Osteoblast (primary cell): ENCODE measurements at regions not wholly inside any gene's neighbourhood (a gene's known extent, or its start where the extent isn't known, plus 50 kb on each side); places are given as distances from the start of the nearest gene placed in this dataset.

Source experiments
- DNase-seq: peaks from one replicate; pipeline ENCODE4 v3.0.0; 2011; ENCODE audit warnings: low spot score, mixed read lengths; ENCODE audit not compliant: insufficient read length; ENCODE audit errors: missing footprints
- H2AFZ ChIP-seq: 2 replicates; pipeline ENCODE4 v1.6.0; 2011; ENCODE audit warnings: mild to moderate bottlenecking, low read length
- H3K27ac ChIP-seq: 2 replicates; pipeline ENCODE4 v1.5.1; 2011; ENCODE audit warnings: mild to moderate bottlenecking, low read depth, low read length, moderate library complexity
- H3K27me3 ChIP-seq: 2 replicates; pipeline ENCODE4 v1.6.0; 2012; ENCODE audit warnings: mild to moderate bottlenecking, control low read depth, inconsistent platforms, low read length, moderate library complexity; ENCODE audit not compliant: insufficient read depth
- H3K36me3 ChIP-seq: 2 replicates; pipeline ENCODE4 v1.5.1; 2011; ENCODE audit warnings: mild to moderate bottlenecking, low read length, control low read depth, moderate library complexity; ENCODE audit not compliant: insufficient read depth
- H3K4me1 ChIP-seq: 2 replicates; pipeline ENCODE4 v1.5.1; 2011; ENCODE audit warnings: mild to moderate bottlenecking, low read length, control low read depth, moderate library complexity; ENCODE audit not compliant: insufficient read depth
- H3K4me2 ChIP-seq: 2 replicates; pipeline ENCODE4 v1.6.0; 2011; ENCODE audit warnings: mild to moderate bottlenecking, low read length; ENCODE audit not compliant: insufficient read depth
- H3K4me3 ChIP-seq: fragments of 200-600 bp; sonication (generic); 3 replicates; pipeline ENCODE4 v1.5.1; 2012; ENCODE audit warnings: mild to moderate bottlenecking, low read length, inconsistent platforms; ENCODE audit not compliant: insufficient read depth
- H3K79me2 ChIP-seq: 2 replicates; pipeline ENCODE4 v1.6.0; 2012; ENCODE audit warnings: mild to moderate bottlenecking, low read length, control low read depth, inconsistent platforms; ENCODE audit not compliant: insufficient read depth
- H3K9me3 ChIP-seq: 2 replicates; pipeline ENCODE4 v1.5.1; 2011; ENCODE audit warnings: low read depth, low read length, control low read depth
- H4K20me1 ChIP-seq: 2 replicates; pipeline ENCODE4 v1.6.0; 2012; ENCODE audit warnings: mild to moderate bottlenecking, low read length, control low read depth; ENCODE audit not compliant: insufficient read depth
- TF ChIP-seq, protein P1 (sequence below): IDR thresholded peaks from 2 replicates; pipeline ENCODE4 v1.5.1; 2011; ENCODE audit warnings: mild to moderate bottlenecking, low read depth, low read length, moderate library complexity; ENCODE audit errors: extremely low read depth

DNA sequence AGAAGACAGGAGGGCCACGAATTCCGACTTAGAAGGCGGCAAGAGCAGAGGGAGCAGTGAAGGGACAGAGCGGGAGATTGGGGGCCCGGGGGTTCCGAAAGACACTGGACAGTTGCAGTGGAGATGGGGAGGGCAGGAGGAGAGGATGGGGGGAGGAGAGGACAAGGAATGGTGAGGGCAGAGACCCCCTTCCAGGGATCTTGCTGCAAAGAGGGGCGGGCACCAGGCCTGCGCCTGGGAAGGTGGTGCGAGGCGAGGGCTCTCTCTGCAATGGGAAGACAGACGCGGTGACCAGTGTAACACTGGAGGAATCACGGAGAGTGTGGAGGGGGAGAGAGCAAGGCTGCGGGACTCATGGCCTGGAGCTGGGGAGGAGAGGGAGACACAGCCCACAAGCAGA lies 185.2 kb downstream of the RBFOX3 start:
- DNase-seq = no peak
- Histone ChIP-seq H3K4me2 (no peak overlapping the region), H2AFZ (no peak overlapping the region), H3K27me3 (no peaks in the 10 kb centered on the region), H3K36me3 (no peaks in the 10 kb centered on the region), H3K4me3 (no peak overlapping the region), H3K27ac (no peak overlapping the region), H4K20me1 (no peaks in the 10 kb centered on the region), H3K4me1 (no peaks in the 10 kb centered on the region), H3K79me2 (no peaks in the 10 kb centered on the region), H3K9me3 (no peaks in the 10 kb centered on the region)
- TF ChIP-seq, protein P1, sequence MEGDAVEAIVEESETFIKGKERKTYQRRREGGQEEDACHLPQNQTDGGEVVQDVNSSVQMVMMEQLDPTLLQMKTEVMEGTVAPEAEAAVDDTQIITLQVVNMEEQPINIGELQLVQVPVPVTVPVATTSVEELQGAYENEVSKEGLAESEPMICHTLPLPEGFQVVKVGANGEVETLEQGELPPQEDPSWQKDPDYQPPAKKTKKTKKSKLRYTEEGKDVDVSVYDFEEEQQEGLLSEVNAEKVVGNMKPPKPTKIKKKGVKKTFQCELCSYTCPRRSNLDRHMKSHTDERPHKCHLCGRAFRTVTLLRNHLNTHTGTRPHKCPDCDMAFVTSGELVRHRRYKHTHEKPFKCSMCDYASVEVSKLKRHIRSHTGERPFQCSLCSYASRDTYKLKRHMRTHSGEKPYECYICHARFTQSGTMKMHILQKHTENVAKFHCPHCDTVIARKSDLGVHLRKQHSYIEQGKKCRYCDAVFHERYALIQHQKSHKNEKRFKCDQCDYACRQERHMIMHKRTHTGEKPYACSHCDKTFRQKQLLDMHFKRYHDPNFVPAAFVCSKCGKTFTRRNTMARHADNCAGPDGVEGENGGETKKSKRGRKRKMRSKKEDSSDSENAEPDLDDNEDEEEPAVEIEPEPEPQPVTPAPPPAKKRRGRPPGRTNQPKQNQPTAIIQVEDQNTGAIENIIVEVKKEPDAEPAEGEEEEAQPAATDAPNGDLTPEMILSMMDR = no peak

GRCh38 chr17:79424471-79425185 lies 186.2 kb downstream of the RBFOX3 start:
- Histone ChIP-seq H3K36me3 (no peaks in the 10 kb centered on the region), H4K20me1 (no peaks in the 10 kb centered on the region), H3K27ac (no peak overlapping the region), H3K27me3 (no peaks in the 10 kb centered on the region), H3K4me2 (no peak overlapping the region), H3K79me2 (no peaks in the 10 kb centered on the region), H3K4me1 (no peaks in the 10 kb centered on the region), H3K9me3 (no peaks in the 10 kb centered on the region), H3K4me3 (no peak overlapping the region), H2AFZ (no peak overlapping the region)
- no peak for DNase-seq
- TF ChIP-seq, protein P1 = no peak

DNA sequence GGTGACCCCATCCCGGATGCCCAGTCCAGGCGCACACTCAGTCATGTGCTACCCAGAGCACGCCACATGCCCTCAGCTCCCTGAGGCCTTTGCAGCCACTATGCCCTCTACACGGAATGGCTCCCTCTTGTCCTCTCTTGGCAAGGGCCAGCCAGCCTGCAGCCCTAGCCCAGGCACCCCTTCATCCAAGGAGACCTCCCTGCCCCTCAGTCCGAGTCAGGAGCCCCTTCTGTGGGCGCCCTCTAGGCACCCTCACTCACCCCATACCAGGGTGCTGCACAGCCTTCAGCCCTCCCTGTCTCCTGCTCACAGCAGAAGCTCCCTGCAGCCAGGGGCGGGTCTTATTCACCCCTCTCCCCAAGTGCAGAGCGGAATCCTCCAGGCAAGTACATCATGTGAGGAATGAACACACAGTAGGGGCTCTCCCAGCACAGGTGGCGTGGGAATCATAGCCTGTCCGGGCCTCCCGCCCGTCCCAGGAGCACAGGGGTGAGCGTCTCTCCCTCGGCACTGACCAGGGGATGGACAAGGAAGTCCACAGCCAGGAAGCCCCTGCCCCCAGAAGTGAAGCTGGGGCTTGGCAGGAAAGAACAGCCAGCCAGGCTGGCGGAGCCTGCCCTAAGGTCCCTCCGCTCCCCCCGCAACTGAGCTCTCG lies 186.9 kb downstream of the RBFOX3 start:
- H3K79me2 ChIP-seq = no peaks in the 10 kb centered on the region
- H3K27ac ChIP-seq = no peak overlapping the region
- no peak overlapping the region for H2AFZ ChIP-seq

GRCh38 chr17:79422236-79422635 lies 188.6 kb downstream of the RBFOX3 start:
- Histone ChIP-seq H3K36me3 (no peaks in the 10 kb centered on the region), H3K4me3 (no peak overlapping the region), H3K4me1 (no peaks in the 10 kb centered on the region), H3K79me2 (no peaks in the 10 kb centered on the region), H2AFZ (no peak overlapping the region), H3K9me3 (no peaks in the 10 kb centered on the region), H3K27me3 (peaks cover 5% of the 10 kb centered on the region), H3K27ac (no peak overlapping the region), H3K4me2 (no peak overlapping the region), H4K20me1 (no peaks in the 10 kb centered on the region)
- DNase-seq = no peak
- TF ChIP-seq, protein P1 = no peak

More for the DNA sequence above, 186.9 kb downstream of the RBFOX3 start:
- Histone ChIP-seq H3K27me3 (no peaks in the 10 kb centered on the region), H3K9me3 (no peaks in the 10 kb centered on the region), H3K4me3 (no peak overlapping the region), H3K36me3 (no peaks in the 10 kb centered on the region), H3K4me2 (no peak overlapping the region), H4K20me1 (no peaks in the 10 kb centered on the region), H3K4me1 (no peaks in the 10 kb centered on the region)
- no peak for DNase-seq
- TF ChIP-seq, protein P1 = no peak
